MCF 10A (cell line): ENCODE measurements at regions not wholly inside any gene's neighbourhood (a gene's known extent, or its start where the extent isn't known, plus 50 kb on each side); places are given as distances from the start of the nearest gene placed in this dataset.

ENCODE experiments used
- BruUV-seq: library from RNA; stranded (reverse); fragments of 400-500 nt; replicated peaks from 2 replicates; lab custom pipeline; 2021; lab: Mats Ljungman, UMichigan
- CTCF ChIA-PET: fragments of 300-600 bp; sonication (Branson Sonifier 250); formaldehyde crosslinking; extraction: SDS; loops from one replicate; lab custom pipeline; 2021; ENCODE audit warnings: antibody characterized with exemption, inconsistent platforms; lab: Yijun Ruan, JAX
- POLR2A ChIA-PET: fragments of 300-600, 350-650 bp; sonication (Branson Sonifier 250); formaldehyde crosslinking; extraction: SDS; loops from one replicate; lab custom pipeline; 2020; ENCODE audit warnings: antibody characterized with exemption, inconsistent platforms; lab: Yijun Ruan, JAX
- DNase-seq: peaks from one replicate; pipeline ENCODE4 v3.0.0-alpha.2; 2018; ENCODE audit not compliant: unreplicated experiment
- H3K27ac Mint-ChIP-seq: one replicate; pipeline ENCODE4 v1.8.0; 2022; ENCODE audit warnings: mild to moderate bottlenecking, low read depth, mixed read lengths; ENCODE audit not compliant: unreplicated experiment
- H3K27me3 Mint-ChIP-seq: one replicate; pipeline ENCODE4 v1.8.0; 2022; ENCODE audit warnings: mixed read lengths; ENCODE audit not compliant: insufficient read depth, unreplicated experiment
- H3K36me3 Mint-ChIP-seq: one replicate; pipeline ENCODE4 v1.8.0; 2022; ENCODE audit warnings: mild to moderate bottlenecking, moderate library complexity, mixed read lengths; ENCODE audit not compliant: insufficient read depth, unreplicated experiment
- H3K4me1 Mint-ChIP-seq: one replicate; pipeline ENCODE4 v1.8.0; 2022; ENCODE audit warnings: mixed read lengths; ENCODE audit not compliant: insufficient read depth, unreplicated experiment
- H3K4me3 Mint-ChIP-seq: one replicate; pipeline ENCODE4 v1.8.0; 2022; ENCODE audit warnings: mild to moderate bottlenecking, moderate library complexity, mixed read lengths; ENCODE audit not compliant: unreplicated experiment
- H3K9me3 Mint-ChIP-seq: one replicate; pipeline ENCODE4 v1.8.0; 2022; ENCODE audit warnings: mixed read lengths; ENCODE audit not compliant: unreplicated experiment
- intact Hi-C: fragments of 100-400 bp; cut with micrococcal nuclease; formaldehyde crosslinking; loops from 2 replicates; pipeline ENCODE4 v1.14.1; 2022
- TF ChIP-seq, protein P1 (sequence below): fragments of 200-600 bp; IDR thresholded peaks from one replicate; pipeline ENCODE4 v1.8.0; 2022; ENCODE audit warnings: antibody characterized with exemption, mild to moderate bottlenecking; ENCODE audit not compliant: unreplicated experiment

DNA sequence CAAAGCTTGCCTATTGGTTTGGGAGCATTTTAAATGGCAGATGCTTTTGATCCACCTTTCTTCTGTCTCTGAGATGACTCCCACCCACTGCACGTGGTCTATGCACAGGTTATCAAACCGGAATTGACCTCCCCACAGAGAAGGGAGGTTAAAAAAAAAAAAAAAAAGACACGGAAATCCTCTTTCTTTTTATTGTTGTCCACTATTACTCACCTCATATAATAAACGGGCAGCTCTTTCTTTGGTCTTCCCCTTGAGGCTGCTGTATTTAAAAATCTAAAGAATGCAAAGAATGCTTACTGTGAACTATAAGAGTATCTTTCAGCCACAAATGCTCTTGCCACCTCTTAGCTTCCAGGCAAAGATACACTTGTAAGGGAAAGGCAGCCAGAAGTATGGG lies 329.7 kb downstream of the NDFIP2 start:
- ChIA-PET CTCF (interaction anchor here (0.6 kb wide), 1 partner anchor 1181 kb away, joined by 7 read pairs; no protein-coding TSS in a partner anchor), POLR2A (interaction anchor here (0.6 kb wide), 1 partner anchor 102 kb away, joined by 3 read pairs; no protein-coding TSS in a partner anchor)
- intact Hi-C loops = no loop called here
- DNase-seq = no peak
- TF ChIP-seq, protein P1, sequence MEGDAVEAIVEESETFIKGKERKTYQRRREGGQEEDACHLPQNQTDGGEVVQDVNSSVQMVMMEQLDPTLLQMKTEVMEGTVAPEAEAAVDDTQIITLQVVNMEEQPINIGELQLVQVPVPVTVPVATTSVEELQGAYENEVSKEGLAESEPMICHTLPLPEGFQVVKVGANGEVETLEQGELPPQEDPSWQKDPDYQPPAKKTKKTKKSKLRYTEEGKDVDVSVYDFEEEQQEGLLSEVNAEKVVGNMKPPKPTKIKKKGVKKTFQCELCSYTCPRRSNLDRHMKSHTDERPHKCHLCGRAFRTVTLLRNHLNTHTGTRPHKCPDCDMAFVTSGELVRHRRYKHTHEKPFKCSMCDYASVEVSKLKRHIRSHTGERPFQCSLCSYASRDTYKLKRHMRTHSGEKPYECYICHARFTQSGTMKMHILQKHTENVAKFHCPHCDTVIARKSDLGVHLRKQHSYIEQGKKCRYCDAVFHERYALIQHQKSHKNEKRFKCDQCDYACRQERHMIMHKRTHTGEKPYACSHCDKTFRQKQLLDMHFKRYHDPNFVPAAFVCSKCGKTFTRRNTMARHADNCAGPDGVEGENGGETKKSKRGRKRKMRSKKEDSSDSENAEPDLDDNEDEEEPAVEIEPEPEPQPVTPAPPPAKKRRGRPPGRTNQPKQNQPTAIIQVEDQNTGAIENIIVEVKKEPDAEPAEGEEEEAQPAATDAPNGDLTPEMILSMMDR = no peak
- BruUV-seq = no TSS peak
- Mint-ChIP-seq H3K27ac (no peak overlapping the region), H3K36me3 (no peaks in the 10 kb centered on the region), H3K9me3 (no peaks in the 10 kb centered on the region), H3K27me3 (no peaks in the 10 kb centered on the region), H3K4me3 (no peak overlapping the region), H3K4me1 (peaks cover 12% of the 10 kb centered on the region)

DNA sequence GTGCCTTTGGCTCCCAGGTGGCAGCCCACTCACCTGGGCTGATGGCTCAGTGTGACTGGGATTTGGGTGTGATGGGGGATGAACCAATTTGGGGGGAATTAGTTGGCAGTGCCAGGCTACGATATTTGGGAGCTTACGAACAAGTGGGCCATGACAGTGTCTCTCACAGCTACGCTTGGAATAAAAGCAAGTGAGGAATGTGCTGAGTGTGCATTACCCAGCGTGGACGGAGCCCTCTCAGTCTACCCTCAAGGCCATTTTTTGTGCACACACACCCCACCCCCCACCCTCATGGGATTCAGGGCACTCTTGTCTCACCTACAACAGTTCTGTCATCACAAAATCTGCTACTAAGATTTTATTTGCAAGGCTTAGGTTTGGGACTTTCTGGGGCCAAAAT lies 329.1 kb downstream of the NDFIP2 start:
- Mint-ChIP-seq H3K4me3 (no peak overlapping the region), H3K36me3 (no peaks in the 10 kb centered on the region), H3K9me3 (no peaks in the 10 kb centered on the region), H3K27me3 (no peaks in the 10 kb centered on the region), H3K4me1 (peaks cover 12% of the 10 kb centered on the region), H3K27ac (no peak overlapping the region)
- DNase-seq = no peak
- ChIA-PET POLR2A (interaction anchor here (0.6 kb wide), 1 partner anchor 102 kb away, joined by 3 read pairs; no protein-coding TSS in a partner anchor), CTCF (interaction anchor here (0.6 kb wide), 1 partner anchor 417 kb away, joined by 3 read pairs; no protein-coding TSS in a partner anchor)
- BruUV-seq = no TSS peak
- TF ChIP-seq, protein P1 = no peak
- intact Hi-C loops = no loop called here

DNA sequence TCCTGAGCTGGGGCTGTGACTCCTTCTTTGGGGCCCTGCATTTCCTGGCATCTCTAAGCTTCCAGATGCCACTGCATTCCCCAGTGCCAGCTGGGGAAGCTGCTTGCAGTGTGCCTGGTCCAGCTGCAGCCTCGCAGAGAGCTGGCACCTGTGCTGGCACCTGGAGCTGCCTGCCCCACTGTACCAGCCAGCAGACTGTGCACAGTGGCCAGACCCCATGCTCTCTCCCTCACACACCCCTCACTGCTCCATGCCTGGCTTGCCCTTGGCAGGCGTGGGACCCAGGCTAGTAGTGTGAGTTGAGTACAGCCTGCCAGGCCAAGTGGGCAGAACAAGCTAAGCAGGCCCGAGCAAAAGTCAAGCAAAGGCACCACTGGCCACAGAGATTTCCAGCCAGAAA lies 327.5 kb downstream of the NDFIP2 start:
- TF ChIP-seq, protein P1 = no peak
- Mint-ChIP-seq H3K9me3 (no peaks in the 10 kb centered on the region), H3K36me3 (no peaks in the 10 kb centered on the region), H3K27ac (no peak overlapping the region), H3K4me1 (peaks cover 12% of the 10 kb centered on the region), H3K4me3 (no peak overlapping the region), H3K27me3 (no peaks in the 10 kb centered on the region)
- ChIA-PET POLR2A (no interaction called here), CTCF (no interaction called here)
- no peak for DNase-seq
- BruUV-seq = no TSS peak
- intact Hi-C loops = no loop called here

DNA sequence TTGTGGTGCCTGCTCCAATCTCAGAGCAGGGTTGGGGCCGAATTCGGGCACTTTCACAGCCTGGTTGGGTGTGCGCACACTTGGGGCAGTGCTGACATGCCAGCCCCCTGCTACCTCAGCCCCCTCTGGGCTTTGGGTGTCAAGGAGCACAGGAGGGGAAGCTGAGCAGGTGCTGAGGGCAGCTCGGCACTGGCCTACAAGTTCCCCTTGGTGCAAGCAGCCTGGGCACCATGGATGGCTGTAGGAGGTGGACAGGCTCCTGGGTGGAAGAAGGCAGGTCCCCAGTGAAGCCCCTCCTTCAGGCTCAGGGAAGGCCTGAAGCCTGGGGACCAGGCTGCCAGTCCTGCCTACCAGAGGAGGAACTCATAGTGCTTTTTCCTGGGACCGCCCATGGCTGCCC lies 326.6 kb downstream of the NDFIP2 start:
- no peak for DNase-seq
- intact Hi-C loops = no loop called here
- POLR2A ChIA-PET = no interaction called here
- TF ChIP-seq, protein P1 = no peak
- Mint-ChIP-seq H3K4me1 (peaks cover 12% of the 10 kb centered on the region), H3K27ac (no peak overlapping the region), H3K36me3 (no peaks in the 10 kb centered on the region), H3K27me3 (no peaks in the 10 kb centered on the region), H3K4me3 (no peak overlapping the region), H3K9me3 (no peaks in the 10 kb centered on the region)
- BruUV-seq = no TSS peak
- CTCF ChIA-PET = no interaction called here
